DOHH2 (cell line): ENCODE measurements at regions not wholly inside any gene's neighbourhood (a gene's known extent, or its start where the extent isn't known, plus 50 kb on each side); places are given as distances from the start of the nearest gene placed in this dataset.

ENCODE experiments used
- H3F3A ChIP-seq: fragments of 200-600 bp; sonication (generic), shearing (Covaris generic); 2 replicates; pipeline ENCODE4 v1.6.0; 2016; ENCODE audit warnings: antibody characterized with exemption, mild to moderate bottlenecking; ENCODE audit not compliant: control insufficient read depth, insufficient read depth
- H3K27ac ChIP-seq: fragments of 200-600 bp; sonication (generic); 2 replicates; pipeline ENCODE4 v1.5.1; 2014; ENCODE audit warnings: low read depth, mild to moderate bottlenecking, low read length, moderate library complexity
- H3K27me3 ChIP-seq: fragments of 200-600 bp; sonication (generic); 2 replicates; pipeline ENCODE4 v1.6.1; 2014; ENCODE audit warnings: mild to moderate bottlenecking, low read length, mixed read lengths; ENCODE audit not compliant: control insufficient read depth
- H3K36me3 ChIP-seq: fragments of 200-600 bp; sonication (generic); 2 replicates; pipeline ENCODE4 v1.6.1; 2014; ENCODE audit warnings: mild to moderate bottlenecking, low read length, moderate library complexity, mixed read lengths; ENCODE audit not compliant: control insufficient read depth
- H3K4me1 ChIP-seq: fragments of 200-600 bp; sonication (generic); 2 replicates; pipeline ENCODE4 v1.6.1; 2014; ENCODE audit warnings: mild to moderate bottlenecking, low read length, mixed read lengths; ENCODE audit not compliant: control insufficient read depth
- H3K4me2 ChIP-seq: fragments of 200-600 bp; sonication (generic); 2 replicates; pipeline ENCODE4 v1.6.0; 2014; ENCODE audit warnings: mild to moderate bottlenecking, low read length, moderate library complexity
- H3K4me3 ChIP-seq: fragments of 200-600 bp; sonication (generic); 2 replicates; pipeline ENCODE4 v1.5.1; 2014; ENCODE audit warnings: mild to moderate bottlenecking, low read length, mixed read lengths
- H3K79me2 ChIP-seq: fragments of 200-600 bp; sonication (generic); 2 replicates; pipeline ENCODE4 v1.6.1; 2014; ENCODE audit warnings: mild to moderate bottlenecking, low read length, mixed read lengths; ENCODE audit not compliant: control insufficient read depth
- H3K9me2 ChIP-seq: fragments of 200-600 bp; sonication (generic); replicated peaks from 2 replicates; pipeline ENCODE4 v1.6.1; 2014; ENCODE audit warnings: mild to moderate bottlenecking, low read length, mixed read lengths; ENCODE audit not compliant: control insufficient read depth
- H3K9me3 ChIP-seq: fragments of 200-600 bp; sonication (generic); 2 replicates; pipeline ENCODE4 v1.6.1; 2014; ENCODE audit warnings: antibody characterized with exemption, low read length, mixed read lengths; ENCODE audit not compliant: control insufficient read depth, insufficient read depth
- H4K20me1 ChIP-seq: fragments of 200-600 bp; sonication (generic); 2 replicates; pipeline ENCODE4 v1.6.0; 2014; ENCODE audit warnings: low read depth, mild to moderate bottlenecking, antibody characterized with exemption, low read length, moderate library complexity; ENCODE audit not compliant: control insufficient read depth, insufficient read depth
- EZH2phosphoT487 ChIP-seq: fragments of 200-600 bp; sonication (generic); IDR thresholded peaks from 2 replicates; pipeline ENCODE4 v1.6.1; 2017; ENCODE audit warnings: borderline replicate concordance, mild to moderate bottlenecking, antibody characterized with exemption, low read length, moderate library complexity, mixed read lengths
- TF ChIP-seq, protein P1 (sequence below): fragments of 200-600 bp; sonication (generic); IDR thresholded peaks from one replicate; pipeline ENCODE4 v1.5.1; 2014; ENCODE audit warnings: antibody characterized with exemption, mild to moderate bottlenecking, low read depth, low read length; ENCODE audit not compliant: poor library complexity, severe bottlenecking

GRCh38 chr6:4314201-4314707 lies 178.9 kb upstream of the ECI2 start:
- Histone ChIP-seq H3K4me2 (no peak overlapping the region), H3K27ac (no peak overlapping the region), H3K9me2 (no peaks in the 10 kb centered on the region), H4K20me1 (no peaks in the 10 kb centered on the region), H3K27me3 (no peaks in the 10 kb centered on the region), H3F3A (no peaks in the 10 kb centered on the region), H3K79me2 (no peaks in the 10 kb centered on the region), H3K36me3 (no peaks in the 10 kb centered on the region), H3K4me1 (no peaks in the 10 kb centered on the region), H3K9me3 (no peaks in the 10 kb centered on the region), H3K4me3 (no peak overlapping the region)
- no peak for TF ChIP-seq EZH2phosphoT487

DNA sequence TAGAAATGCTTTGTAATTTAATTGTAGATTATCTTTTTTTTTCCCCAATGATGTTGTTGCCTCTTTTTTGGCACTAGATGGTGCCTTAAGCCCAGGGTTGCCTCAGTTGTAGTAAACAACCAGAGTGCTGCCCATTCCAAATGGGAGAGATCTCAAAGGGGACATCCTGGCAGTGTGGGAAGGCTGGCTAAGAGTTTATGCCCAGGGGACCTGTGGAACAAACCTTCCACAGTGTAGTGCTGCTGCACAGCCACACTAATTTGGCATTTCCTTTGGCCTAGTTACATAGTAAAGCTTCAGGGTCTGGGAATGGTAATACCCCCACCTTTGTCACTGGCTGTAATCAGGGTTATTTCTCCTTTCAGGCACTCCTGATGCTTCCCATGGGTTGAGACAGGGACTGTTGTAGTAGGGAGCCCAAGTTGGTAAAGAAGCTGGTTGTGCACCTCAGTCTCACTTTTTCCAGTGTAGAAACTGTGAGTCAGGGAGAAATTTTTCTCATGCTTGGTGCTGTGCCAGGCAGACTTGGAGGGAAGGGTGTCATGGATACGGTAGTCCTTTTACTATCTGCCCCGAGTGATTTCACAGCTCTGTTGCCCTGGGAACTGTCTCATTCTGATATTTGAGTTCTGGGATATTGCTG lies 177.8 kb upstream of the ECI2 start:
- no peaks in the 10 kb centered on the region for H3K79me2 ChIP-seq
- no peak overlapping the region for H3K27ac ChIP-seq
- H3K4me3 ChIP-seq, result no peak overlapping the region
- no peaks in the 10 kb centered on the region for H3K9me3 ChIP-seq
- TF ChIP-seq EZH2phosphoT487, result no peak
- TF ChIP-seq, protein P1, sequence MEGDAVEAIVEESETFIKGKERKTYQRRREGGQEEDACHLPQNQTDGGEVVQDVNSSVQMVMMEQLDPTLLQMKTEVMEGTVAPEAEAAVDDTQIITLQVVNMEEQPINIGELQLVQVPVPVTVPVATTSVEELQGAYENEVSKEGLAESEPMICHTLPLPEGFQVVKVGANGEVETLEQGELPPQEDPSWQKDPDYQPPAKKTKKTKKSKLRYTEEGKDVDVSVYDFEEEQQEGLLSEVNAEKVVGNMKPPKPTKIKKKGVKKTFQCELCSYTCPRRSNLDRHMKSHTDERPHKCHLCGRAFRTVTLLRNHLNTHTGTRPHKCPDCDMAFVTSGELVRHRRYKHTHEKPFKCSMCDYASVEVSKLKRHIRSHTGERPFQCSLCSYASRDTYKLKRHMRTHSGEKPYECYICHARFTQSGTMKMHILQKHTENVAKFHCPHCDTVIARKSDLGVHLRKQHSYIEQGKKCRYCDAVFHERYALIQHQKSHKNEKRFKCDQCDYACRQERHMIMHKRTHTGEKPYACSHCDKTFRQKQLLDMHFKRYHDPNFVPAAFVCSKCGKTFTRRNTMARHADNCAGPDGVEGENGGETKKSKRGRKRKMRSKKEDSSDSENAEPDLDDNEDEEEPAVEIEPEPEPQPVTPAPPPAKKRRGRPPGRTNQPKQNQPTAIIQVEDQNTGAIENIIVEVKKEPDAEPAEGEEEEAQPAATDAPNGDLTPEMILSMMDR, result peak; percentile 23
- H4K20me1 ChIP-seq, result no peaks in the 10 kb centered on the region
- no peak overlapping the region for H3K4me2 ChIP-seq
- no peaks in the 10 kb centered on the region for H3K4me1 ChIP-seq
- no peaks in the 10 kb centered on the region for H3K9me2 ChIP-seq
- H3F3A ChIP-seq, result no peaks in the 10 kb centered on the region
- H3K27me3 ChIP-seq, result no peaks in the 10 kb centered on the region
- no peaks in the 10 kb centered on the region for H3K36me3 ChIP-seq

DNA sequence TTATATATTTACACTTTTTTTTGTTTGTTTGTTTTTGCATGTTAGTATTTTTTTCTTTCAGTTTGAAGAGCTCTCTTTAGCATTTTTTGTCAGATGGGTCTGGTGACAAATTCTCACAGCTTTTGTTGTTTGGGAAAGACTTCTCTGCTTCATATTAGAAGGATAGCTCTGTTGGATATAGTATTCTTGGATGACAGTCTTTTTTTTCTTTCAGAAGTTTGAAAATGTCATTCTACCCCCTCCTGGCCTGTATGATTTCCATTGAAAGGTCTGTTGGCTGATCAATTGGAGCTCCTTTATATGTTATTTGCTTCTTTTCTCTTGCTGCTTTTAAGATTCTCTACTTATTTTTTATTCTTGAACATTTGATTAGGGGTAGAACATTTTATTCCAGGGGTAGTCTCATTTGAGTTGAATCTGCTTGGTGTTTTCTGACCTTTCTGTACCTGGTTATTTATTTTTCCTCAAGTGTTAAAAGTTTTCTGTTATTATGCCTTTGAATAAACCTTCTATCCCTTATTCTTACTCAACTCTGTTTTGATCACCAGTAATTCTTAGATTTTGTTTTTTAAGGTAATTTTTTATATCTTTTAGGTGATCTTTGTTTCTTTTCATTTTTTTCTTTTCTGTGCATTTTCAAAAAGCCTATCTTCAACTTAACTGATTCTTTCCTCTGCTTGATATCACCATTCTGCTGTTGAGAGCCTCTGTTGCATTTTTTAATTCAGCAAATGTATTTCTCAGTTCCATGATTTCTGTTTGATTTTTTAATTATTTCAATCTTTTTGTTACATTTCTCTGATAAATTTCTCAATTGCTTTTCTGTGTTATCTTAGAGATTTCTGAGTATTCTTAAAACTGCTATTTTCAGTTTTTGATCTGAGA lies 176.8 kb upstream of the ECI2 start:
- H3K9me3 ChIP-seq, result no peaks in the 10 kb centered on the region
- no peaks in the 10 kb centered on the region for H3K79me2 ChIP-seq
- TF ChIP-seq, protein P1, result no peak
- no peak for TF ChIP-seq EZH2phosphoT487
- no peaks in the 10 kb centered on the region for H3K9me2 ChIP-seq
- no peaks in the 10 kb centered on the region for H3F3A ChIP-seq
- H3K4me3 ChIP-seq, result no peak overlapping the region
- no peak overlapping the region for H3K27ac ChIP-seq
- no peaks in the 10 kb centered on the region for H3K36me3 ChIP-seq
- H3K4me1 ChIP-seq, result no peaks in the 10 kb centered on the region
- H3K27me3 ChIP-seq, result no peaks in the 10 kb centered on the region
- H4K20me1 ChIP-seq, result no peaks in the 10 kb centered on the region
- H3K4me2 ChIP-seq, result no peak overlapping the region

DNA sequence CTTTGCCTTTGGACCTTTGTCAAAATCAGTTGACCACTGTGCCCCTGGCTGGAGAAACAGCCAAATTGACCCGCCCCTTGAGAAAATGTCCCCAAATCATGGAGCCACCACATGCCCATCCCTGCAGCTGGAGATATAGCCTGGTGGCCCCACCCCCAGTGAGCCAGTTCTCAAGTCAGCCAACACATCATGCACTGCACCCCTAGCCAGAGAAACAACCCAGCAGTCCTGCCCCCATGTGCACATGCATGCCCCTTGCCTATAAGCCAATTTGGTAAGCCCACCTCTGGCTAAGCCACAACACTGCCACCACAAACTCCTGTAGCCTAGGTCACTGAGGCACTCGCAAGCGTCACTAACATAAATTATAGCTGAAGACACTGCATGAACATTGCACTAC lies 174.2 kb upstream of the ECI2 start:
- H3K4me2 ChIP-seq, result no peak overlapping the region
- no peaks in the 10 kb centered on the region for H3K9me2 ChIP-seq
- H3K27ac ChIP-seq, result no peak overlapping the region
- H3K27me3 ChIP-seq, result no peaks in the 10 kb centered on the region
- H3K9me3 ChIP-seq, result no peaks in the 10 kb centered on the region
- no peaks in the 10 kb centered on the region for H3F3A ChIP-seq
- no peaks in the 10 kb centered on the region for H3K4me1 ChIP-seq
- H3K79me2 ChIP-seq, result no peaks in the 10 kb centered on the region
- H4K20me1 ChIP-seq, result no peaks in the 10 kb centered on the region
- H3K4me3 ChIP-seq, result no peak overlapping the region
- no peak for TF ChIP-seq EZH2phosphoT487
- TF ChIP-seq, protein P1, result no peak
- H3K36me3 ChIP-seq, result no peaks in the 10 kb centered on the region
